Activated CD4-positive, CD25-positive, alpha-beta regulatory T cell treated with anti-CD3 and anti-CD28 coated beads, Interleukin-2, amount 50 U/mL, for 24 hours (primary cell): ENCODE measurements at regions not wholly inside any gene's neighbourhood (a gene's known extent, or its start where the extent isn't known, plus 50 kb on each side); places are given as distances from the start of the nearest gene placed in this dataset.
"Not testable (repeated sequence)": the region's sequence is repeated elsewhere in the genome, so short reads cannot be mapped to it uniquely, and the experiment has no call there.

Experiments
- ATAC-seq, 2 donors: fragments of 150-1000 bp; cut with Tn5 transposase; one replicate each; pipeline ENCODE4 v1.10.0; 2021; ENCODE audit warnings: mild to moderate bottlenecking in 1 of 2, moderate library complexity in 1 of 2

- ATAC-seq, result no peak
These were observed 172.1 kb downstream of the VAPA start for GRCh38 chr18:10085876-10086275.

GRCh38 chr18:10086458-10087210, 172.8 kb downstream of the VAPA start:
- ATAC-seq, result no peak

- ATAC-seq, result no peak
These were observed 174.9 kb downstream of the VAPA start for GRCh38 chr18:10088734-10089133.

- ATAC-seq, result no peak
These were observed 176.1 kb downstream of the VAPA start for GRCh38 chr18:10089881-10090280.

GRCh38 chr18:10090668-10091067, 176.9 kb downstream of the VAPA start:
- ATAC-seq, result no peak

GRCh38 chr18:10093445-10093844, 179.6 kb downstream of the VAPA start:
- ATAC-seq, result no peak

GRCh38 chr18:10094154-10094553, 180.3 kb downstream of the VAPA start:
- ATAC-seq, result no peak

- ATAC-seq, result no peak
These were observed 180.8 kb downstream of the VAPA start for GRCh38 chr18:10094655-10095054.

GRCh38 chr18:10095356-10095755, 181.5 kb downstream of the VAPA start:
- no peak for ATAC-seq

GRCh38 chr18:10099539-10100140, 185.8 kb downstream of the VAPA start:
- no peak for ATAC-seq

- no peak for ATAC-seq
These were observed 186.4 kb downstream of the VAPA start for GRCh38 chr18:10100196-10100595.

- no peak for ATAC-seq
These were observed 187.3 kb downstream of the VAPA start for GRCh38 chr18:10100941-10101701.

GRCh38 chr18:10101729-10102128, 187.9 kb downstream of the VAPA start:
- no peak for ATAC-seq

GRCh38 chr18:10105118-10105517, 191.3 kb downstream of the VAPA start:
- ATAC-seq, result not testable (repeated sequence)

GRCh38 chr18:10111191-10111590, 197.4 kb downstream of the VAPA start:
- ATAC-seq, result no peak

- no peak for ATAC-seq
These were observed 198.1 kb downstream of the VAPA start for GRCh38 chr18:10111944-10112343.

- ATAC-seq, result no peak
These were observed 199.6 kb downstream of the VAPA start for GRCh38 chr18:10113121-10114022.

GRCh38 chr18:10114717-10115463, 201.1 kb downstream of the VAPA start:
- ATAC-seq, result no peak

GRCh38 chr18:10116574-10116973, 202.8 kb downstream of the VAPA start:
- ATAC-seq, result no peak

GRCh38 chr18:10119528-10119927, 205.7 kb downstream of the VAPA start:
- no peak for ATAC-seq

- ATAC-seq, result no peak
These were observed 206.2 kb downstream of the VAPA start for GRCh38 chr18:10119991-10120390.

GRCh38 chr18:10120622-10121021, 206.8 kb downstream of the VAPA start:
- no peak for ATAC-seq
